Trophoblast cell (in vitro differentiated cells and primary cell): ENCODE measurements at regions not wholly inside any gene's neighbourhood (a gene's known extent, or its start where the extent isn't known, plus 50 kb on each side); places are given as distances from the start of the nearest gene placed in this dataset.

Experiments
- DNase-seq, 2 donors: peaks; one replicate each; pipeline ENCODE4 v3.0.0-alpha.2; 2016
- H2AFZ ChIP-seq: 2 replicates; pipeline ENCODE4 v1.6.1; 2013; ENCODE audit warnings: low read length, moderate library complexity, mild to moderate bottlenecking; ENCODE audit not compliant: insufficient read depth, poor library complexity
- H2AK5ac ChIP-seq: 2 replicates; pipeline ENCODE4 v1.6.1; 2013; ENCODE audit warnings: mild to moderate bottlenecking, low read length
- H2BK120ac ChIP-seq: 2 replicates; pipeline ENCODE4 v1.6.1; 2013; ENCODE audit warnings: low read length, mild to moderate bottlenecking, moderate library complexity; ENCODE audit not compliant: insufficient read depth, poor library complexity
- H2BK12ac ChIP-seq: 2 replicates; pipeline ENCODE4 v1.6.1; 2013; ENCODE audit warnings: mild to moderate bottlenecking, low read length, moderate library complexity
- H2BK5ac ChIP-seq: 2 replicates; pipeline ENCODE4 v1.6.1; 2013; ENCODE audit warnings: low read length, low read depth, moderate library complexity, mild to moderate bottlenecking; ENCODE audit not compliant: poor library complexity
- H3K14ac ChIP-seq: 2 replicates; pipeline ENCODE4 v1.6.1; 2013; ENCODE audit warnings: mild to moderate bottlenecking, low read length
- H3K18ac ChIP-seq: 2 replicates; pipeline ENCODE4 v1.6.1; 2013; ENCODE audit warnings: mild to moderate bottlenecking, low read length
- H3K23ac ChIP-seq: 2 replicates; pipeline ENCODE4 v1.6.1; 2013; ENCODE audit warnings: low read length
- H3K27ac ChIP-seq: 2 replicates; pipeline ENCODE4 v1.5.1; 2013; ENCODE audit warnings: low read depth, mild to moderate bottlenecking, inconsistent platforms, low read length, moderate library complexity
- H3K27me3 ChIP-seq: 2 replicates; pipeline ENCODE4 v1.6.1; 2013; ENCODE audit warnings: inconsistent platforms, mild to moderate bottlenecking, low read length, moderate library complexity; ENCODE audit not compliant: insufficient read depth
- H3K36me3 ChIP-seq, 2 experiments: 1 replicate in 1 of 2; 2 replicates in 1 of 2; pipeline ENCODE4 v1.6.1; 2013; ENCODE audit warnings: low read length in 2 of 2, mild to moderate bottlenecking in 2 of 2, moderate library complexity in 1 of 2; ENCODE audit not compliant: insufficient read depth in 2 of 2, control insufficient read depth in 1 of 2
- H3K4ac ChIP-seq: 2 replicates; pipeline ENCODE4 v1.6.1; 2013; ENCODE audit warnings: low read depth, mild to moderate bottlenecking, low read length, moderate library complexity
- H3K4me1 ChIP-seq, 2 experiments: 1 replicate in 1 of 2; 2 replicates in 1 of 2; pipeline ENCODE4 v1.6.1; 2013; ENCODE audit warnings: low read length in 2 of 2, mild to moderate bottlenecking in 2 of 2, moderate library complexity in 1 of 2; ENCODE audit not compliant: insufficient read depth in 2 of 2, control insufficient read depth in 1 of 2
- H3K4me2 ChIP-seq: 2 replicates; pipeline ENCODE4 v1.6.1; 2013; ENCODE audit warnings: inconsistent platforms, mild to moderate bottlenecking, low read length, moderate library complexity
- H3K4me3 ChIP-seq: 2 replicates; pipeline ENCODE4 v1.5.1; 2013; ENCODE audit warnings: mild to moderate bottlenecking, low read depth, low read length, inconsistent platforms
- H3K79me1 ChIP-seq: one replicate; pipeline ENCODE4 v1.6.1; 2013; ENCODE audit warnings: low read length
- H3K79me2 ChIP-seq: 2 replicates; pipeline ENCODE4 v1.6.1; 2013; ENCODE audit warnings: low read length, mild to moderate bottlenecking; ENCODE audit not compliant: control insufficient read depth, insufficient read depth, poor library complexity
- H3K9ac ChIP-seq: 2 replicates; pipeline ENCODE4 v1.6.1; 2013; ENCODE audit warnings: mild to moderate bottlenecking, low read length
- H3K9me3 ChIP-seq: 2 replicates; pipeline ENCODE4 v1.6.1; 2013; ENCODE audit warnings: low read depth, mild to moderate bottlenecking, control low read depth, inconsistent platforms, low read length; ENCODE audit not compliant: insufficient read depth
- H4K12ac ChIP-seq: 2 replicates; pipeline ENCODE4 v1.6.1; 2013; ENCODE audit warnings: low read depth, mild to moderate bottlenecking, low read length, moderate library complexity
- H4K8ac ChIP-seq: 2 replicates; pipeline ENCODE4 v1.6.1; 2013; ENCODE audit warnings: low read depth, mild to moderate bottlenecking, low read length, moderate library complexity
- H4K91ac ChIP-seq: one replicate; pipeline ENCODE4 v1.6.1; 2013; ENCODE audit warnings: low read depth, mild to moderate bottlenecking, low read length, moderate library complexity
- WGBS: extraction: QIAGEN DNeasy Blood & Tissue Kit; methylation state at CpG from one replicate; pipeline ENCODE4 v1.1.7; 2013; ENCODE audit warnings: missing lambda C conversion rate; ENCODE audit not compliant: insufficient read length, insufficient coverage; ENCODE audit errors: extremely low coverage; 5-methylcytosine and 5-hydroxymethylcytosine counted together

GRCh38 chr14:94839348-94839747, 69.4 kb upstream of the GSC start:
- H3K23ac ChIP-seq = peak overlapping the region; percentile 50
- no peak overlapping the region for H3K18ac ChIP-seq
- H2BK5ac ChIP-seq = no peak overlapping the region
- H3K4ac ChIP-seq = no peak overlapping the region
- H4K12ac ChIP-seq = no peak overlapping the region
- H3K9me3 ChIP-seq = no peaks in the 10 kb centered on the region
- H4K91ac ChIP-seq = no peak overlapping the region
- no peak overlapping the region for H3K4me3 ChIP-seq
- no peak overlapping the region for H2AFZ ChIP-seq
- no peaks in the 10 kb centered on the region for H3K36me3 ChIP-seq
- no CpG with 5 or more reads among the region's 4 CpGs for WGBS
- H3K27me3 ChIP-seq = no peaks in the 10 kb centered on the region
- no peak overlapping the region for H2BK12ac ChIP-seq
- no peak overlapping the region for H3K14ac ChIP-seq
- no peak overlapping the region for H3K27ac ChIP-seq
- H3K4me1 ChIP-seq = peaks cover 0 to 4% of the 10 kb centered on the region in 2 experiments
- H2AK5ac ChIP-seq = no peak overlapping the region
- no peaks in the 10 kb centered on the region for H3K79me2 ChIP-seq
- no peak for DNase-seq
- peak overlapping the region; percentile 21 for H3K4me2 ChIP-seq
- H3K79me1 ChIP-seq = no peaks in the 10 kb centered on the region
- H4K8ac ChIP-seq = no peak overlapping the region
- no peak overlapping the region for H3K9ac ChIP-seq
- no peak overlapping the region for H2BK120ac ChIP-seq

GRCh38 chr14:94836849-94837248, 66.9 kb upstream of the GSC start:
- no peaks in the 10 kb centered on the region for H3K79me1 ChIP-seq
- H3K9me3 ChIP-seq = no peaks in the 10 kb centered on the region
- peaks cover 0 to 4% of the 10 kb centered on the region in 2 experiments for H3K4me1 ChIP-seq
- no peak overlapping the region for H3K18ac ChIP-seq
- no peak overlapping the region for H4K8ac ChIP-seq
- no peak overlapping the region for H2AFZ ChIP-seq
- no peaks in the 10 kb centered on the region for H3K27me3 ChIP-seq
- H3K23ac ChIP-seq = no peak overlapping the region
- H2BK12ac ChIP-seq = no peak overlapping the region
- no peak overlapping the region for H3K4me2 ChIP-seq
- H2BK120ac ChIP-seq = no peak overlapping the region
- no peak overlapping the region for H2AK5ac ChIP-seq
- no peak overlapping the region for H4K91ac ChIP-seq
- no peak overlapping the region for H2BK5ac ChIP-seq
- H3K4ac ChIP-seq = no peak overlapping the region
- DNase-seq = no peak
- H3K9ac ChIP-seq = no peak overlapping the region
- no peak overlapping the region for H4K12ac ChIP-seq
- no peak overlapping the region for H3K27ac ChIP-seq
- H3K4me3 ChIP-seq = no peak overlapping the region
- no peaks in the 10 kb centered on the region for H3K36me3 ChIP-seq
- WGBS = no CpG with 5 or more reads among the region's 2 CpGs
- no peaks in the 10 kb centered on the region for H3K79me2 ChIP-seq
- no peak overlapping the region for H3K14ac ChIP-seq

GRCh38 chr14:94833633-94834032, 63.7 kb upstream of the GSC start:
- Histone ChIP-seq H2AK5ac (no peak overlapping the region), H3K9ac (no peak overlapping the region), H3K23ac (no peak overlapping the region), H3K4ac (no peak overlapping the region), H3K4me2 (no peak overlapping the region), H3K9me3 (no peaks in the 10 kb centered on the region), H2BK5ac (no peak overlapping the region), H3K14ac (no peak overlapping the region), H3K4me3 (no peak overlapping the region), H4K91ac (no peak overlapping the region), H3K79me1 (no peaks in the 10 kb centered on the region), H4K12ac (no peak overlapping the region), H3K27me3 (no peaks in the 10 kb centered on the region), H3K36me3 (no peaks in the 10 kb centered on the region), H4K8ac (no peak overlapping the region), H3K79me2 (no peaks in the 10 kb centered on the region), H3K4me1 (no peaks in the 10 kb centered on the region), H2BK120ac (no peak overlapping the region), H2AFZ (no peak overlapping the region), H3K18ac (no peak overlapping the region), H2BK12ac (no peak overlapping the region), H3K27ac (no peak overlapping the region)
- no CpG with 5 or more reads among the region's 5 CpGs for WGBS
- no peak for DNase-seq

GRCh38 chr14:94831085-94831484, 61.2 kb upstream of the GSC start:
- no CpG with 5 or more reads among the region's 1 CpG for WGBS
- DNase-seq = no peak

More at GRCh38 chr14:94831085-94831484, 61.2 kb upstream of the GSC start:
- Histone ChIP-seq H2BK5ac (no peak overlapping the region), H3K27ac (no peak overlapping the region), H3K36me3 (no peaks in the 10 kb centered on the region), H3K79me2 (no peaks in the 10 kb centered on the region), H3K4me1 (no peaks in the 10 kb centered on the region), H2AK5ac (no peak overlapping the region), H3K79me1 (no peaks in the 10 kb centered on the region), H3K23ac (no peak overlapping the region), H4K91ac (no peak overlapping the region), H4K12ac (no peak overlapping the region), H3K4ac (no peak overlapping the region), H3K4me2 (no peak overlapping the region), H3K18ac (no peak overlapping the region), H3K27me3 (no peaks in the 10 kb centered on the region), H2BK12ac (no peak overlapping the region), H3K14ac (no peak overlapping the region), H4K8ac (no peak overlapping the region), H3K9me3 (peaks cover 2% of the 10 kb centered on the region), H3K4me3 (no peak overlapping the region), H2AFZ (no peak overlapping the region), H2BK120ac (no peak overlapping the region), H3K9ac (no peak overlapping the region)
